Stimulated activated CD4-positive, alpha-beta T cell treated with anti-CD3 and anti-CD28 coated beads, Interleukin-1b, Interleukin-23, amount 100 ng/mL, for 1 hour (primary cell): ENCODE measurements at regions not wholly inside any gene's neighbourhood (a gene's known extent, or its start where the extent isn't known, plus 50 kb on each side); places are given as distances from the start of the nearest gene placed in this dataset.

ENCODE experiments used
- DNase-seq, 2 donors: peaks; one replicate each; pipeline ENCODE4 v3.0.0-alpha.2; 2020; ENCODE audit warnings: low read depth in 2 of 2

DNA sequence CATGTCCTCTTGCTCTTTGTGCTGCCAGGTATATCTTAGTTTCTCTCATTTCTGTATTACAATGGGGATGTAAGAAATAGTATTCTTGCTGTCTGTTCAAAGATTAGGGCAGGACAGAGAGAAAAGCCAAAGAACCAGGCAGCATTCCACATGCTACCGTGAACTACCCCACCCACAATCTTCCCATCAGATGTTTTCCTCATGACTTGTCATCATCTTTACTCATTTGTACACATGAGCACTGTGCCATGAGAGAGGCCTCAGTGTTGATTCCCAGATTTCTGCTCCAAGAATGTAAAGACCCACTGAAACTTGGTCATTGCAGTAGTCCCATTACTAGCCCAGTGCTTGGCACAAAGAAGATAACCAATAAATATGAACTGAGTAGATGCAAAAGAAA, 354.6 kb upstream of the RASGEF1B start:
- no peak for DNase-seq

DNA sequence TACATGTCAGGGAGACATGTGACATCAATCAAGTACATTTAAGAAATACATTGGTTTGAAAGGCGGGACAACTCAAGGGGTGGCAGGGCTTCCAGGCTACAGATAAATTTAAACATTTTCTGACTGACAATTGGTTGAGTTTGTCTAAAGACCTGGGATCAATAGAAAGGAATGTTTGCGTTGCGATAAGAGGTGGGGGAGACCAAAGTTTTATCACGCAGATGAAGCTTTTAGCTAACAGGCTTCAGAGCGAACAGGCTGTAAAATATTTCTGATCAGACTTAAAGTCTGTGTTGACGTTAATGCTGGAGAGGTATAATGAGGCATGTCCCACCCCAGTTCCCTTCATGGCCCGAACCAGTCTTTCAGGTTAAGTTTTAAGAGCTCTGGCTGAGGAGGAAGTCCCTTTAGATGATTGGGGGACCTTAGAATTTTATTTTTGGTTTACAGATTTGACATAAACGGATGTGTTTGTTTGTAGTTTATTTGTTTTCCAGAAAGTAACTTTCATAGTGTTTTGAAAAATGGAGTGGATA, 346.7 kb upstream of the RASGEF1B start:
- DNase-seq: no peak

DNA sequence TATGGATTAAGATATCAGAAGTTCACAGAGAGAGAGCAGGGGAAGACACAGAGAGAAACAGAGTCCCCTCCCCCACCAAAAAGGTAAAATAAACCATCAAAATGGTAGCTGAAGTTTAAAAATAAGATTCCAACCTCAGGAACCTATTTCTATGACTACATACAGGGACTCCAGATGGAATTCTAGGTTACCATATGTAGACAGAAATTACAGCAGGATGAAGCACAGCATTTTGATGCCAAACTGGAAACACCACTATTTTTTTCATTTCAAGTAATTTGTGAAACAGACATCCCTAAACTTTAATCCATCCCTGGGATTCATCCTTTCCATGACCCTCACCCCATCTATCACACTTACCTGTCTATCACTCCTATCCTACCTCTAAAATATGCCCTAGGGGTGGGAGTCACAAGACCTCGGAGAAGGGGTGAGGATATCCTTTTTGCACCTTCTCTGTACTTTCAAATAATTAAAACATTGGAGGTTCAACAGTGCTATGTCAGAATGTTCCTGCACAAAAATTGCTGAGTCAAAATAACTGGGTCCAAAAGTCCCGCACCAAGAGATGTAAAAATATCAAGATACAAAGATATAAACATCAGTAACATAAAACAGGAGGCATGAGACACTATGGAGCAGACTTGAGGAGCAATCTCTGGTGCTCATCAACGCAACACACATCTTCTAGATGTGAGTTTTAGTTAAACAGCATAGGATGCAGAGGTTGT, 344.5 kb upstream of the RASGEF1B start:
- no peak for DNase-seq

DNA sequence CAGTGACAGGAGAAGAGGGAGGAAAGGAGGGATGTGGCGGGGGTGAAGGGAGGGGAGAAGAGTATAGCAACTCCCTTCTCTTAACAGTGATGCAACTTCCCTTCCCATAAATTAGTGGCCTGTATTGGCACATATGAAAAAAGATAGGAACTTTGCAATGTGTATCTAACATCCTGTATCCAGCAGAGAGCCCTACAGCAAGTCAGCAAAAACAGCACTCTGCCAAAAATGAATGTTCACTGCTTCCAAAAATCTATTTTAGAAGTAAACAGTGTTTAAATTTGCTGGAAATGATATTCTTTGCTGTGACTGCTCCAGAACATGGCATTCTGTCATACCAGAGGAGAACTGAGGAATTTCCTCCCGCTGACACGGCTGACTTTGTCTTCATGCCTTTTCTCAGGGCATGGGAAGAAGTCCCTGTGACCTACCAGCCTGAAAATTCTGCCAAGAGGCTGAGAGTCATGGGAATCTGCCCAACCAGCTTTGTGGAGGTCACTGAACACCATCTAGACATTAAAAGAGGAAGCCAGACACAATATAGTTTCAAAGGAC, 343.4 kb upstream of the RASGEF1B start:
- DNase-seq: no peak

DNA sequence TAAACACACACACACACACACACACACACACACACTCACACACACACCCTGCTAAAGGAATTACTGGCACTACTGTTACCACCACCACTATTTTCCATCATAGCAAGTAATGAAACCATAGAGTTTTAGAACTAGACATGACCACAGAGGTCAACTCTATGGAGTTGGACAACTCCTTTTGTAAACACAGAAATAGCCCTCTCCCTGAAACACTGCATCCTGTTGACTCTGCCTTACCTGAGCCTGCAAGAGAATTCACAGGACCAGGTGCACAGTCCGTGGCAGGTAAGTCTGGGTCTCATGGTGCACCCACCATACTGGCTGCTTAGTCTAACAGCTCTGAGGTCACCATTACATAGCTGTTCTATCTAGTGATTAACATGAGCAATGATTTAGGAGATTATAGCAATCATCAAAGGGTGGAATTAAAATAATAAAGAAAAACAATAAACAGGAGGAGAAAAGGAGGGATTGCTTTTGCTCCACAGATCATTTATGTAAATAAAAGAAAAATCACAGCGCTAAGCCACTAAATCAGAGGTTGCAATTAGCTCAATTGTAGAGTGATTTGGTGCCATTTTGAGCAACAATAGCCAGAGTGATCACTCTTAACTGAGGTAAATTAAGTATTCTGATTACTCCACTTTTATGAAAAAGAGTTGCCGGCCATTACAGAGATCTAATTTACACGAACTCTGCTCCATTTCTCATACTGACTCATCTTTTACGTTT, 340.0 kb upstream of the RASGEF1B start:
- no peak for DNase-seq

DNA sequence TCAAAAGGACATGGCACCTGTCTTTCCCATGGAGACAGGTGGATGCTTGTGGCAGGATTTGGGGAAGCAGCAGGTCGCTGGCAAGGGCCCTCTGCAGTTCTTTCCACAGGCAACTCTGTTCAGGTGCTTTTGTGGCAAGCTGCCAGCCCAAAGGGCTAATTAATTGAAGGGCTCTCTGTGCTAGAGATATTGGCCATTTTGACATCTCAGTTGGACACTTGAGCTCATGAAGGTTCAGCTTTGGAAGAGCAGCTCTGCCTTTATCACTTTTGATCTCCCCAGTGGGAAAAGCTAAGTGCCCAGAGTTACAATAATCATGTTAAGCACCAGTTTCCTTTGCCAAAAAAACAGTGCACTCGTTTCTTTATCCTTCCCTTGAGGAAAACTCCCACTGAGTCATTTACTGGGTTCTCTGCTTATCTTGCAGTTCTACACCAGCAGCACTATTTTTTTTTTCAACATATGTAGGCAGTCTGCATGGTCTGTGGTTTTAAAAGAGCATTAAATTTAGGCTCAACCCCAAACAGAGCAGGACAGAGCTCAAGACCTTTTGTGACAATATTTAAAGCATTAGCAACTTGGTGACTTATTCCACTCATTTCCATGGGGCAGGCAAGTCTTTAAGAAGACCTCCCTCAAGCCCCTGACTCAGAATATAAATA, 336.4 kb upstream of the RASGEF1B start:
- no peak for DNase-seq

DNA sequence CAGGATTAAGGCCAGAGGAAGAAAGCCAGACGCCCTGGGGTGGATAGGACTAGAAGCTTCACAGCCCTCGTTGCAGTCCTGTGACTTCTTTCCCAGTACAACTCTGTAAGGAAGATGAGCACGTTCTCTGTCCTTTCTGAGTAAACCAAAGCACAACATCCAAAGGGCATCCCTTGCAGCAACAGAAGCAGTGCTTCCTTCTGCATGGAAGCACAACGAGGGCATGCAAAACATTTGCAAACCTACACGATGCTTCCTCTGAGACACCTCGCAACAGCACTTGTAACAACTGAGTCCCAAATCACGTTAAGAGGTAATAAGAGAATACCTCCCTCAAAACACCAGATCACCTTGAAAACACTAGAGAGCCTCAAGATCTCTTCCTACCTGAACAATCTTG, 335.7 kb upstream of the RASGEF1B start:
- DNase-seq: no peak

DNA sequence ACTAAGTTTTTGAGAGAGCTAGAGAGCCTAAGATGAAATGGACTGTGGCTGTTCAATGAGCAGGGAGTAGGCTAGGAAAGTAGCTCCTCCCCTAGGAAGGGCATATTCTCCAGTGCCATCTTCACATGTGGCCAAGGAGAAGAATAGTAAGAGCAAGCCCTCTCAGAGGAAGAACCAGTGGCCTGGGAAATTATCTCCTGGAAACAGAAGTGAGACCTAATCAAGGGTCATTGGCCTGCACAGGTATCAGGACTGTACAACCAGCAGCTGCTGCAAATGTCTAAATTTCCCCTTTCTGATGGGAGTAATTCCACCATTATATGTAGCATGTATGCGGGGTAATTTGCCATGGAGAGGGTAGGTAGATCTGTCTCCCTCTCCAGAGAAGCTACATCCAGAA, 334.8 kb upstream of the RASGEF1B start:
- DNase-seq: no peak

DNA sequence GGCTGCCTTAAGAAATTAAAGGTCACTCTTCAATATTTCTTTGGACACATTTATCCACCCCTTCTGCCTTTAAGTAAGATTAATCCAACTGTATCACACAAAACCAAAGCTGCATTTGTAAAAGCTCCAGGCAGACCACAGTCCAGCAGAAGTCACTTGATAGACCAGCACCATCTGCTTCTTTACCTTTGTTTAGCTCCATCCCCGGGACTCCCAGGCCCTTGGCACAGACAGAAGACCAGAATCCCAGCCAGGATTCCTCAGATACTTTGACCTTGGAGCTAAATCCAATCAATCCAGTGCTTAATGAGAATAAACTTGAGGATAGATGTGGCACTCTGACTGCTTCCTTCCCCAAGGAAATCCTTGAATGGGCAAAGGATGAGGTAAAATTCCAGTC, 333.1 kb upstream of the RASGEF1B start:
- no peak for DNase-seq

DNA sequence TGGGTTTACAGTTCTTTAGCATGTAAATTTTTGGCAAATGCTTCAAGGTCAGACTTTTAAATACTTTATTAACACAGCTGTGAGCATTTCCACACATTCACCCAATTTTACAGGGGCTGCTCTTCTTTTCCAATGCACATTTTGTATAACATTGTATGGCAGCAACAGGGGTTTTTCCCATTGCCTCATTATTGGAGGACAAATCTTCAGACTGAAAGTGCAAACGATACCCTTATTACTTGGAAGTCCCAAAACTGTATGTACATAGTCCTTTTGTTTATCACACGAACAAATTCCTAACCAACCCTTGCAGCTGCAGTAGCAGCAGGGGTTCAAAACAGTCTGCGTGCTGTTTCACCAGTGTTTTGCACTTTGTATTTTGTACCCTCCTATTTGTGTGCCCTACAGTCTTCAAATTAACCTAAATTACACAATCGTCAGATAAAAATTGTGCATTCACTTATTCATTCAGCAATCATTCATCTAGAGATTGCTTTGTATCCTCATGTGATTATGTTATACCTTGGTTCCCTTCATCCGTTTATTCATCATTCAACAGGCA, 330.7 kb upstream of the RASGEF1B start:
- DNase-seq: no peak

DNA sequence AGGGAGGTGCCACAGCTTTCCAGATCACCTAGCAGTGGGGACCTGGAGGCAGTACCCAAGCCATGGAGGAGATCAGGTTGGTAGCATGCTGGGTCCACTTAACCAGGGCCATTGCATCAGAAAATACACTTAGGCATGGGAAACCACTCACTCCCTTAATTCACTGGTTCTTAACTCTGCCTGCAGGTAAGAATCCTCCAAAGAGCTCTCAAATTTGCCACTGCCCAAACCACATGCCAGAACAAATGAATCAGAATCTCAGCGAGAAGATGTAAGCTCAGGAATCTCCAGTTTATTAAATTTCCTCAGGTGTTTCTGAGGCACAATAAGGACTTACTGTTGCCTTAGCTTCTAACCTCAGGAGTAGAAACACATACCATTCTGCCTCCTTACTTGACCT, 327.7 kb upstream of the RASGEF1B start:
- DNase-seq: no peak

DNA sequence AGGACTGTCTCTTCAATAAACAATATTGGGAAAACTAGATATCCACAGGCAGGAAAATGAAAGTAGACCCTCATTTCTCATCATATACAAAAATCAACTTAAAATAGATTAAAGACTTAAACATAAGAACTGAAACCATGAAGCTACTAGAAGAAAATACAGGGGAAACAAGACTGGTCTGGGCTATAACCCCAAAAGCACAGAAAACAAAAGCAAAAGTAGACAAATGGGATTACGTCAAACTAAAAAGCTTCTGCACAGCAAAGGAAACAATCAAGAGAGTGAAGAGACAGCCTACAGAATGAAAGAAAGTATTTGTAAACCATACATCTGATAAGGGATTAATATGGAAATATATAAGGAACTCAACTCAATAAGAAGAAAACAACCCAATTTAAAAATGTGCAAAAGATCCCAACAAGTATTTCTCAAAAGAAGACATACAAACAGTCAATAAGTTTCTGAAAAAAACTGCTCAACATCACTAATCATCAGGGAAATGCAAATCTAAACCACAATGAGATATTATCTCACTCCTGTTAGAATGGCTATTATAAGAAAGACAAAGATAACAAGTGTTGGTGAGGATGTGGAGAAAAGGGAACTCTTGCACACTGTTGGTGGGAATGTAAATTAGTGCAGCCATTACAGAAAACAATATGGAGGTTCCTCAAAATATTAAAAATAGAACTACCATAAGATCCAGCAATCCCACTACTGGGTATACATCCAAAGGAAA, 325.3 kb upstream of the RASGEF1B start:
- DNase-seq: no peak

DNA sequence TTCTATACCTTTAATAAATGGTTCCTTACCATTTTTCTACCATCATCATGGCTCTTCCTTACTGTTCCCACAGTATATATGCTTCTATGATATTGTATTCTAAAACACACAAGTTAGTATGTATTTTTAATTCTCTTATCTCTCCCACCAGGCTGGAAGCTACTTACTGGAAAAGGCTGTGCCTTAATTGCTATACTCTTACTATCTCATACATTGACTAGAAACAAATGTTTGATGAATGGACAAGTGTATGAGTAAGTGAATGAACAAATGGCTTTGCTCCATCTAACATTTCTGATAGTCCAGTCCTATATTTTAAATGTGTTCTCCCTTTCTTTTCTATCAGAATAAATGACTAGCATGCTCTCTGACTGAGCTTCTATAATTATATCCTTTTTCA, 320.8 kb upstream of the RASGEF1B start:
- no peak for DNase-seq

DNA sequence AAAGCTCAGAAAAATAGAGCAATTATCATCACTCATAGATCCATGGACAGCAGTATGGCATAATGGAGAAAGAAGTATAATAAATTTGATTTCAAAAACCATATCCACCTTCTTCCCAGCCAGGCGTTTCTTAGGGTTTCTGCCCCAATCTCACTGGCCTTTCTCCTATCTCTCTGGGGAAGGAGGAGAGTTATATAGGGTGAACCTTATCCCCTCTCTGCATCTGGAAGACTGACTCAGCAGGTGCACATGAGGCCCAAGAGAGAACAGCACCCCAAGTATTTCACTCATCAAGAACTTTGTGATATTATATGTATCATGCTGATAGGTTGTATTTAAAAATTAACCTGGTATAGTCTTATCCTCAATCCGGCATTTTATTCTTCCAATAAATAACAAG, 318.8 kb upstream of the RASGEF1B start:
- no peak for DNase-seq

DNA sequence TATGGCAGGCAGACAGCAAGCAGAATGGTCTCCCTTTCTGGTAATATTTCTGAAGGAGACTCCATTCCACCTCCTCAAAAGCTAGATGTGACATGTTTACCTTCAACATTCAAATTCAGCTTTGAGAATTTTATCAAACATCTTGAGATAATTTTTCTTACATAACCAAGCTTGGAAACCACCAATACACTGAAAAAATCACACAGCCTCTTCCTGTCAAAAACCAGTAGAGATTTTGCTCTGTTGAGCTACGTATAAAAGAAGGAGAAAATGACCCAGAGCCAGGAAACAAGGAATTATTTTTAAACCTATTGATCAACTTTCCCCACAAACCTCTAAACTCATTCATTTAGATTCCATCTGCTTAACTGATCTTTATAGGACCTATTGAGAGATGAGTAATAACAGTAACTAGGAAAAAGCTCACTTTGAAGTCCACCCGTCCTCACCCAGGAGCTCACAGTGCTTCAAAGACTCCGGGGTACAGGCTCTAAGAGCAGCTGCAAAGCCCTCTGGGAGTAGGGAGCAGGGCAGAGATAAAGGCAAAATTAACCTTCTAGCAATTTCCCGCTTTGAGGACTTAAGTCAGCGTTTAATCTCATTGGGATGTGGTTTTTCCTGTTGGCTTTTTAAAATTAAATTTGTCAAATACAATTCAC, 318.2 kb upstream of the RASGEF1B start:
- DNase-seq: no peak

DNA sequence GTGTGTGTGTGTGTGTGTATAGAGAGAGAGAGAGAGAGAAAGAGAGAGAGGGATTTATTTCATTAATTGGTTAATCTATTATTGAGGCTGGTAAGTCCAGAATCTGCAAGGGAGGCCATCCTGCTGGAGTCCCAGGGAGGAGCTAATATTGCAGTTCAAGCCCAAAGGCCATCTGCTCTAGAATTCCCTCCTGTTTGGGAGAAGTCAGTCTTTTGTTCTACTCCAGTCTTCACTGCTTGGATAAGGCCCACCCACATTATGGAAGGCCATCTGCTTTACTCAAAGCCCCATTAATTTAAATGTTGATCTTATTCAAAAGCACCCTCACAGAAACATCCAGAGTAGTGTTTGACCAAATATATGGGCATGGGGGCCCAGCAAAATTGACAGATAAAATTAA, 317.5 kb upstream of the RASGEF1B start:
- DNase-seq: no peak

DNA sequence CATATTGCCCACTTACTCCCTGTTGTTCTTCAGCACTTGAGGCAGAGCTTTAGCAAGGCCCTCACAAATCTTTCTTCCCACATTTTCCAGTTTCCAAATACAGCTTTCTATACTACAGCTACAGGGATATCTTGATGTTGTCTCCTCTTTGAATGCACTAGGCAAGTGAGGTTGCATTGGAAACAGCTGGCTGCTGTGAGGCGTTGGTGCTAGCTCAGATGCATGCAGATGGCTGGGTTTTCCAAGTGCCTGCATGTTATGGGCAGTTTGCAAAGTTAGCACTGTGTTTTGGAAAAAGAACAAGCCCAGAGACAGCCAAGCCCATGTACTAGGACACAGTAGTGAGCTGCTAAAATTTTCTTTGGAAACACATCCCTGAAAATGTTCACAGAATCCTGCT, 315.1 kb upstream of the RASGEF1B start:
- DNase-seq: no peak

DNA sequence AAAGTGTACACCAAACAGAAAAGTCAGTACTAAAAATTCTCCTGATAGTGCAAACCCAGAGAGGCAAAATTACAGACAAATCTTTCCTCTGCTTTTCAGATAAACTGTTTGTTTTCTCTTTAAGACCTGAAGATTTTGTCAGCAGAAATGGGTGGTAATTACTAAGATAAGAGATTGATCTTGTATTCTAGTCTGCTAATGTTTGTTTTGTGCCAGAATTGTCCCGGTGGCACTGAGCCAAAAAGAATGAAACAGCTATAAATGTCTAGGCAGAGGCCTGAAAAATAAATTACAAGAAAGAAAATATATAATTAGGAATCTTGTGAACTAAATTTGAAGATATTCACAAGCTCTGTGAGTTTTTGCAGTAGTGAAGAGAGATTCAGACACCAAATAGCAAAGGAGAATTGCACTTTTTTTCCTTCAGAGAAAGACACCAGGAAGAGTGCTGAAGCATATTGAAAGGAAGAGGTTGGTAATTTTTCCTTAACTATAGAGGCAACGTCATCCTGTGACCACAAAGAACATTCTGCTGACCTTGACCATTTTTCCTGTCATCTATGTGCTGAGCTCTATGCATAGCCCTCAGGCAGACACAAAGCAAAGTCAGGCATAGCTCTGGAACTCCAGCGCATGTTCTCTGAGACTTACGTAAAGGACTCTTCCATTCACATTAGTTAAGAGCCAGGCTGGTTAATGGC, 314.5 kb upstream of the RASGEF1B start:
- DNase-seq: no peak

DNA sequence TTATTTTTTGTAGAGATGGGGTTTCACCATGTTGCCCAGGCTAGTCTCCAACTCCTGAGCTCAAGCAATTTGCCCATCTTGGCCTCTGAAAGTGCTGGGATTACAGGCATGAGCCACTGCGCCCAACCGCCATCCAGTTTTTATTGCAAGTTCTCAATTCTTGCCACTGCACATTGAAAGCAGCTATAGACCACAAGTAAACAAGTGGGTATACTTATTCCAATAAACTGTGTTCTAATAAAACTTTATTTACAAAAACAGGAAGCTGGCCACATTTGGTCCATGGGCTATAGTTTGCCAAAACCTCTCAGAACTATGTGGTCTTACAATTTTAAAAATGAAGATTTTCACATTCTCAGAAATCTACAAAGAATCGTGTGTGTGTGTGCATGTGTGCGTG, 313.6 kb upstream of the RASGEF1B start:
- DNase-seq: no peak

DNA sequence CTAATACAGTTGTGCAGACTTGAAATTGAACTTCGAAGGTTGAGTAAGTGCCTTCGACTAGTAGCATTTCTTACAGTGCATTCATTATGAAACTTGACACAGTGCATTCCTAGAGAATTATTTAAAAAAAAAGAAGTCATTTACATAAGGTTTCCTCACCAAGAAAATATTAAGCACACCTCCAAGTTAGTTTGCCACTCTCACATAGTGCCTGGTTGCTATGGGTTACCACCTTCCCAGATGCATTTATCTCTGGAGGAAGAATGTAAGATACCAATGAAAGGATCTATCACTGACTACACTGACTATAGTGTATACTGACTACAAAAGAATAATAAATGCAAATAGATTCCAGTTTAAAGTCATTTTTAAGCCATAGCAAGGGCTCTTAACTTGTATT, 311.9 kb upstream of the RASGEF1B start:
- no peak for DNase-seq
